GM12864 (cell line): ENCODE measurements at regions not wholly inside any gene's neighbourhood (a gene's known extent, or its start where the extent isn't known, plus 50 kb on each side); places are given as distances from the start of the nearest gene placed in this dataset.

ENCODE experiments used
- DNase-seq: peaks from one replicate; pipeline ENCODE4 v3.0.0-alpha.2; 2011; ENCODE audit warnings: low read depth
- H3K4me3 ChIP-seq: 2 replicates; pipeline ENCODE4 v1.5.1; 2011; ENCODE audit warnings: mild to moderate bottlenecking, low read depth, low read length, control low read depth
- CTCF ChIP-seq: IDR thresholded peaks from 2 replicates; pipeline ENCODE4 v1.5.1; 2011; ENCODE audit warnings: low read depth, mild to moderate bottlenecking, moderate library complexity, low read length, control low read depth, inconsistent platforms; ENCODE audit errors: missing control alignments

DNA sequence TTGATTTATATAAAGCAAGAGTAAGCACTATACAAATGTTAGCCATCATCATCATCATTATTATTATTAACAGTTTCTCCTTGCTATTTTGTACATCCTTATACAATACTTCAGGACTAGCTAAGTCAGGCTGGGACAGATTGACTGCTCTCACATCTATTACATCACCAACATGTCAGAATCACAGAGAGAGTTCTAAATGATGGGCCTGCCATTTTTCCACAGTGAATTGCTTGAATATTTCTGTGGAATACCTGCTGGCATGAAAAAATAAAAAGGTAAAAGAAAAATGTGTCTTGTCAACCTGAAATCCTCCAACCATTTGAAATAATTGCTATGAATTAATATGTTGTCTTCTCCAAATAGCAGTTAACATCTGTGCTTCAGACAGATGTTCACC, 1311.3 kb downstream of the FAM181B start:
- no peak overlapping the region for H3K4me3 ChIP-seq
- no peak for TF ChIP-seq CTCF
- no peak for DNase-seq

DNA sequence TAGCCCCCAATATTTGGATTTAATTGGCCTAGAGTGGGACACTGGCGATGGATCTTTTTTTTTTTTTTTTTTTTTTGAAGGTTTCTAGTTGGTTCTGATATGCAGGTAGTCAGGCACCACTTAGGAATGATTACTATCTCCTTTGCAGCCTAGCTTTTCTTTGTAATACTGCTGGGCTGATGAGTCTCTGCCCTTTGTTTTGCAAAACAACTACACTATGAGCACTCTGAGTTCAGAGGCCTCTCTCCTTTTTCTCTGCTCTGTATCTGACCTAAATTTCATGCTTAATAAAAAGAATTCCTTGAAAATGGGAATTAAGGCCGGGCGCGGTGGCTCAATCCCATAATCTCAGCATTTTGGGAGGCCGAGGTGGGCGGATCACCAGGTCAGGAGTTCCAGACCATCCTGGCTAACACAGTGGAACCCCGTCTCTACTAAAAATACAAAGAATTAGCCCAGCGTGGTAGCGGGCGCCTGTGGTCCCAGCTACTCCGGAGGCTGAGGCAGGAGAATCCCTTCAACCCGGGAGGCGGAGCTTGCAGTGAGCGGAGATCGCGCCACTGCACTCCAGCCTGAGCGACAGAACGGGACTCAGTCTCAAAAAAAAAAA, 1312.3 kb downstream of the FAM181B start:
- no peak for DNase-seq
- H3K4me3 ChIP-seq, result no peak overlapping the region
- no peak for TF ChIP-seq CTCF

- no peak for DNase-seq
- no peak overlapping the region for H3K4me3 ChIP-seq
- TF ChIP-seq CTCF, result no peak
Measured at GRCh38 chr11:81420668-81421250, 1312.9 kb downstream of the FAM181B start.

DNA sequence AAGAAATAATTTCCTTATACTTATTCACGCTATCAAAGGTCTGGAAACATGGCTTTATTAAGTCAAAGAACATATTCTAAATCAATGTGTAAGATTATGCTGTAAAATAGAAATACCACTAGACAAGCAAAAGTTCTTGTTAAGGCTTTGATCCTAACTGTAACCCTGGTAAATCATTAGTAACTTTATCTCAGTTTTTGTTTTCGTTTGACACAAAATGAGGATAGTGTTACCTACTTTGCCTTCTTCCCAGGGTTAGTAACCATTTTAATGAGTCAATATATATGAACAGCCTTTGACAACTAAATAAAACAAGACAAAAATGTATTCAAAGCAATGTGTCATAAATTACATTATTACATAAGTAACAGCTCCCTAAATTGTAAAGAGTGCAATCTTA, 1336.3 kb downstream of the FAM181B start:
- no peak overlapping the region for H3K4me3 ChIP-seq
- no peak for DNase-seq
- no peak for TF ChIP-seq CTCF

DNA sequence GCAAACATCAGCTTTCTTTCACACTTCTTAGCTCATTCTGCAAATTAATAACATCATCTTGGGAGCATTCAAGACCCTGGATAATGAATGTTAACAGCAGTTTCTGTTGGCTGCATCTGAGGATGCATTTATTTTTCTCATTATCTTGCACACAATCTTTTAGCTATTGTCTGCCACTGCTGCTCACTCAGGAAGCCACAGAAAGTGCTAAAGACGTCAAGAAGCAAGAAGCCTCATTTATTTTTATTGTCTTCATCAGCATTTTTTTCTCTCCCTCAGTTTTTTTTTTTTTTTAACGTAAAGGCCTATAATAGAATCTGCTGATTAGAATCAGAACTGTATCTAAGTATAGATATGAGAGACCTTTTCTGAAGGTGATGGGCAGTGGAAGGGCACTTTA, 1339.4 kb downstream of the FAM181B start:
- H3K4me3 ChIP-seq, result no peak overlapping the region
- no peak for DNase-seq
- no peak for TF ChIP-seq CTCF

DNA sequence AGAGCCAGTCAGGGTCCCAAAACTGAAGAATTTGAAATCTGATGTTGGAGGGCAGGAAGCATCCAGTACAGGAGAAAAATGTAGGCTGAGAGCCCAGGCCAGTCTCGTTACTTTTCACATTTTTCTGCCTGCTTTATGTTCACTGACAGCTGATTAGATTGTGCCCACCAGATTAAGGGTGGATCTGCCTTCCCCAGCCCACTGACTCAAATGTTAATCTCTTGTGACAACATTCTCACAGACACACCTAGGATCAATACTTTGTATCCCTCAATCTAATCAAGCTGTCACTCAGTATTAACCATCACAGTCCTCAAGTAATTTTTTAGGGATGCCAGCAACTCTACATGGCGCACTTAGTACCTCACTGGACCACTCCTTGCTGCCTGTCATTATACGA, 1345.3 kb downstream of the FAM181B start:
- no peak overlapping the region for H3K4me3 ChIP-seq
- TF ChIP-seq CTCF, result no peak

GRCh38 chr11:81380395-81380794, 1353.3 kb downstream of the FAM181B start:
- H3K4me3 ChIP-seq, result no peak overlapping the region
- TF ChIP-seq CTCF, result no peak
- DNase-seq, result no peak

More for the DNA sequence above, 1345.3 kb downstream of the FAM181B start:
- no peak for DNase-seq
